ENCODE measurements at regions not wholly inside any gene's neighbourhood (a gene's known extent, or its start where the extent isn't known, plus 50 kb on each side); places are given as distances from the start of the nearest gene placed in this dataset.

DNA sequence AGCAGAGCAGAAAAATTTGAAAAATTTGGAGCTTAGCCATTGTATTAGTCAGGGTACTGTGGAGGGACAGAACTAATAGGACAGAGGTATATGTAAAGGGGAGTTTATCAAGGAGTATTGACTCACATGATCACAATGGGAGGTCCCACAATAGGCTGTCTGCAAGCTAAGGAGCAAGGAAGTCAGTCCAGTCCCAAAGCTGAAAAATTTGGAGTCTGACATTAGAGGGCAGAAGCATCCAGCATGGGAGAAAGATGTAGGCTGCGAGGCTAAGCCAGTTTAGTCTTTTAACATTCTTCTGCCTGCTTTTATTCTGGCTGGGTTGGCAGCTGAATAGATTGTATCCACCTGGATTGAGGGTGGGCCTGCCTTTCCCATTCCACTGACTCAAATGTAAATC lies 82.0 kb downstream of the SMPDL3A start:
- no peak for TF ChIP-seq POLR2A (IDR thresholded peaks at IDR 0.05)
- TF ChIP-seq, protein P1, sequence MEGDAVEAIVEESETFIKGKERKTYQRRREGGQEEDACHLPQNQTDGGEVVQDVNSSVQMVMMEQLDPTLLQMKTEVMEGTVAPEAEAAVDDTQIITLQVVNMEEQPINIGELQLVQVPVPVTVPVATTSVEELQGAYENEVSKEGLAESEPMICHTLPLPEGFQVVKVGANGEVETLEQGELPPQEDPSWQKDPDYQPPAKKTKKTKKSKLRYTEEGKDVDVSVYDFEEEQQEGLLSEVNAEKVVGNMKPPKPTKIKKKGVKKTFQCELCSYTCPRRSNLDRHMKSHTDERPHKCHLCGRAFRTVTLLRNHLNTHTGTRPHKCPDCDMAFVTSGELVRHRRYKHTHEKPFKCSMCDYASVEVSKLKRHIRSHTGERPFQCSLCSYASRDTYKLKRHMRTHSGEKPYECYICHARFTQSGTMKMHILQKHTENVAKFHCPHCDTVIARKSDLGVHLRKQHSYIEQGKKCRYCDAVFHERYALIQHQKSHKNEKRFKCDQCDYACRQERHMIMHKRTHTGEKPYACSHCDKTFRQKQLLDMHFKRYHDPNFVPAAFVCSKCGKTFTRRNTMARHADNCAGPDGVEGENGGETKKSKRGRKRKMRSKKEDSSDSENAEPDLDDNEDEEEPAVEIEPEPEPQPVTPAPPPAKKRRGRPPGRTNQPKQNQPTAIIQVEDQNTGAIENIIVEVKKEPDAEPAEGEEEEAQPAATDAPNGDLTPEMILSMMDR (IDR thresholded peaks at IDR 0.05) = no peak

Measured in body of pancreas (tissue), 4 donors.